ENCODE measurements at regions not wholly inside any gene's neighbourhood (a gene's known extent, or its start where the extent isn't known, plus 50 kb on each side); places are given as distances from the start of the nearest gene placed in this dataset.

DNA sequence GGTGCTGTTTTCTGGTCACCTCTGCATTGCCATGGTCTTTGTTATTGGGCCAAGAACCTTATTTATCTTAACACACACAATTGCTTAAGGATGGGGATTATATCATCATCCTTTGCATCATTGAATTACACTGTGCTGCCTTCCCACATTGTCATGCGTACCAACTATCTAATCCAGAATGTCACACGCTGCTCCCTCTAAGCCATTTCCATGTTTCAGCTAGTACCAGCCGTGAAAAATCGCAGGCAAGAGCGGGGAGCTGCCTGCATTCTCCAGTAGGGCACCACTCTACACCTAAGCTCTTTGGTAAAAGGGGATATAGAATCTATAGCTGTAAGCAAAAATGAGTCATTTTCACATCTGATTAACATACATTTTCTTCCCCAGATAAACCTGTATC lies 277.0 kb downstream of the PRL start:
- Mint-ChIP-seq H3K27ac (no peak overlapping the region), H3K4me1 (no peaks in the 10 kb centered on the region), H3K27me3 (ENCODE audit: low read depth in 3 of 3) (peaks cover 0 to 2% (median 0%) of the 10 kb centered on the region in 3 donors), H3K9me3 (peaks cover 0 to 11% (median 2%) of the 10 kb centered on the region in 6 donors), H3K4me3 (no peak overlapping the region), H3K36me3 (no peaks in the 10 kb centered on the region)
- no peak for DNase-seq

DNA sequence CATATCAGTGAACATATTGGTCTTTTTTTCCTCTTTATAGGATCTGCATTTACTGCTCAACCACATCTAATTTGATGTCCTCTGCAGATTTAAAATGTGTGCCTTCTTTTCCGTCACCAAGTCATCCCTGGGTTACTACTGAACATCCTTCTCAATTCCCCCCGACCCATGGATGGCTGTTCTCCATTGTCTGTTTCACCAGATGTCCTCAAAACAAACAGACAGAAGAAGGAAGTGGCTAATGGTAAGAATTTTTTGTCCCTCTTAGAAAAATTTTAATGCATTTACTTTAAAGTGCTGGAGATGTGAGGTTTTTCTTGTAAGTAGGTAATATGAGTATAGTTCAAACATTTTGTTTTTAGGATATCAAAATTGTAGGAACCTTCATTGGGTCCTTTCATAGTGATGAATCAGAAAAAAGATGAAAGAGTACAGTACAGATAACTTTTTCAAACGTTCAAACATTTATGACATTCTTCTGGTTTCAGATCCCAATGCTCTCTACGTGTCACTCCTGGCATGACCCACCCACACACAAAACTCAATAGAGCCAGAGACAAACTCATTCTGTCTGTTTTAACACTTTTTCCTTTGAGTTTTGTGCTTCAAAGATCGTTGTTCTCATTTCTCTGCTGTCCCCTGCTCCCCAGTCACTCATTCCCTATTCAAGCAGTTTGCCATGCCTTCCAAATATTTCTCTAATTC lies 276.4 kb downstream of the PRL start:
- Mint-ChIP-seq H3K36me3 (no peaks in the 10 kb centered on the region), H3K9me3 (peaks cover 0 to 11% (median 2%) of the 10 kb centered on the region in 6 donors)

DNA sequence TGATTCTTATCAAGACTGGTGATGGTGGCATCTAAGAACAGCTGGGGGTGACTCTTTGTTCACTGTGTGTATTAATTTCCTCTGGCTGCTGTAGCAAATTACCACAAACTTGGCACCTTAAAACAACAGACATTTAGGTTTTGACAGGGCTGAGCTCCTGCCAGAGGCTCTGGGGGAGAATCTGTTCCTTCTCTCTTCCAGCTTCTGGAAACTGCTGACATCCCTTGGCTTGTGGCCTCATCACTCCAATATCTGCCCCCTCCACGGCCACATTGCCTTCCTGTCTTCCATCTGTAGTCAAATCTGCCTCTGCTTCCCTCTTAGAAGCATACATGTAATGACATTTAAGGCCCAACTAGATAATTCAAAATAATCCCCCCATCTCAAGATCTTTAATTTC lies 274.9 kb downstream of the PRL start:
- H3K9me3 Mint-ChIP-seq = peaks cover 0 to 11% (median 2%) of the 10 kb centered on the region in 6 donors
- H3K4me1 Mint-ChIP-seq = no peaks in the 10 kb centered on the region
- peaks cover 0 to 2% (median 0%) of the 10 kb centered on the region in 3 donors for H3K27me3 Mint-ChIP-seq (ENCODE audit: low read depth in 3 of 3)
- H3K27ac Mint-ChIP-seq = no peak overlapping the region
- no peak overlapping the region for H3K4me3 Mint-ChIP-seq
- no peaks in the 10 kb centered on the region for H3K36me3 Mint-ChIP-seq
- DNase-seq = no peak

More for the DNA sequence above, 276.4 kb downstream of the PRL start:
- H3K4me1 Mint-ChIP-seq = no peaks in the 10 kb centered on the region
- H3K4me3 Mint-ChIP-seq = no peak overlapping the region
- peaks cover 0 to 2% (median 0%) of the 10 kb centered on the region in 3 donors for H3K27me3 Mint-ChIP-seq (ENCODE audit: low read depth in 3 of 3)
- H3K27ac Mint-ChIP-seq = no peak overlapping the region
- no peak for DNase-seq

DNA sequence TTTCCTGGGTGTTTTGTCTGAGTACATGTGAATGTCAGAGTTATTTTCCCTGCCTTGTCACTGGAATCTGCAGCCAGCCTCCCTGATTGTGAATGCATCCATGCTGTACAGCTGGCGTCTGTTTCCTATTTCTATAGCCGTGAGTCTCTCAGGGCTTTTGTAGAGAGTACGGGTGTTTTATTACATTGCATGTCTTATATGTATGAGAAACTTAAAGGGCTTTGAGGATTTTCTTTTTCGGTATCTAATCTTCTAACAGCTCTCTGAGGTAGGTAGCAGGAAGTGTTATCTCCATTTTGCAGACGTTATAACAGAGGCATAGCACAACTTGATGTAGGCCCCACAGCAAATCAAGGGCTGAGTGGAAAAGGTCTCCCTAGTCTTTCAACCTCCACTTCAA lies 272.9 kb downstream of the PRL start:
- no peak for DNase-seq
- H3K4me3 Mint-ChIP-seq = no peak overlapping the region
- peaks cover 0 to 2% (median 0%) of the 10 kb centered on the region in 3 donors for H3K27me3 Mint-ChIP-seq (ENCODE audit: low read depth in 3 of 3)
- H3K27ac Mint-ChIP-seq = no peak overlapping the region
- no peaks in the 10 kb centered on the region for H3K4me1 Mint-ChIP-seq
- H3K9me3 Mint-ChIP-seq = peaks cover 0 to 11% (median 2%) of the 10 kb centered on the region in 6 donors
- no peaks in the 10 kb centered on the region for H3K36me3 Mint-ChIP-seq

- Mint-ChIP-seq H3K4me3 (no peak overlapping the region), H3K36me3 (no peaks in the 10 kb centered on the region), H3K9me3 (peaks cover 0 to 11% (median 2%) of the 10 kb centered on the region in 6 donors), H3K4me1 (no peaks in the 10 kb centered on the region), H3K27me3 (ENCODE audit: low read depth in 3 of 3) (peaks cover 0 to 2% (median 0%) of the 10 kb centered on the region in 3 donors), H3K27ac (no peak overlapping the region)
- DNase-seq = no peak
Measured at GRCh38 chr6:22024973-22025467, 271.8 kb downstream of the PRL start.

GRCh38 chr6:22025468-22026163 lies 271.2 kb downstream of the PRL start:
- Mint-ChIP-seq H3K4me3 (no peak overlapping the region), H3K27ac (no peak overlapping the region)

DNA sequence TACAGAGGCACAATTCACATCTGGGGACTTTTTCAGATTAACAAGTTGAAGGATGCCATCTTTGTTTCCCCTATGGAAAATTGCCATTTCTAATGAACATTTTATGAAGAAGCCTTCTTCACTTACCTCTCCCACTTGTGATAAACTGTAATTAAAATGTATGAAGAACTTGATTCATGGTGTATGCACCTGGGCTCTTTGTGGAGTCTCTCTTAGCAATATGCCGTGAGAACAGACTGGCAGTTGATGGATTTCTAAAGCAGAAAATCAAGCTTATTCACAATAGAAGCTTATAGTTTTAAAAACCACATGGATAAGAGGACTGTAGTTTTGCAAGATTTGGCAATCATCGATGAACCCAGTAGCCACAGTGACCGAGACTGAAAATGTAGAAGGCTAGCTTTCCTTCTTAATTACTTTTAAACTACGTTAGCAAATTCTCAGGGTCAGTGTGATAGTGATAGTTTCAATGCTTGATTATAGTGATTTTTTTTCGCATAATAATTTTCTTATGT lies 270.6 kb downstream of the PRL start:
- Mint-ChIP-seq H3K4me3 (no peak overlapping the region), H3K9me3 (peaks cover 0 to 11% (median 2%) of the 10 kb centered on the region in 6 donors), H3K36me3 (no peaks in the 10 kb centered on the region), H3K4me1 (no peaks in the 10 kb centered on the region), H3K27ac (no peak overlapping the region), H3K27me3 (ENCODE audit: low read depth in 3 of 3) (peaks cover 0 to 2% (median 0%) of the 10 kb centered on the region in 3 donors)
- no peak for DNase-seq

More at GRCh38 chr6:22025468-22026163, 271.2 kb downstream of the PRL start:
- H3K27me3 Mint-ChIP-seq (ENCODE audit: low read depth in 3 of 3) = peaks cover 0 to 2% (median 0%) of the 10 kb centered on the region in 3 donors
- H3K36me3 Mint-ChIP-seq = no peaks in the 10 kb centered on the region
- peaks cover 0 to 11% (median 2%) of the 10 kb centered on the region in 6 donors for H3K9me3 Mint-ChIP-seq
- DNase-seq = peak in 1 of 3 donors; percentile 4
- no peaks in the 10 kb centered on the region for H3K4me1 Mint-ChIP-seq

GRCh38 chr6:22027040-22027725 lies 269.7 kb downstream of the PRL start:
- Mint-ChIP-seq H3K27ac (no peak overlapping the region), H3K36me3 (no peaks in the 10 kb centered on the region), H3K9me3 (peaks cover 0 to 8% (median 2%) of the 10 kb centered on the region in 6 donors), H3K4me3 (no peak overlapping the region), H3K4me1 (no peaks in the 10 kb centered on the region), H3K27me3 (ENCODE audit: low read depth in 3 of 3) (peaks cover 0 to 2% (median 0%) of the 10 kb centered on the region in 3 donors)
- no peak for DNase-seq

DNA sequence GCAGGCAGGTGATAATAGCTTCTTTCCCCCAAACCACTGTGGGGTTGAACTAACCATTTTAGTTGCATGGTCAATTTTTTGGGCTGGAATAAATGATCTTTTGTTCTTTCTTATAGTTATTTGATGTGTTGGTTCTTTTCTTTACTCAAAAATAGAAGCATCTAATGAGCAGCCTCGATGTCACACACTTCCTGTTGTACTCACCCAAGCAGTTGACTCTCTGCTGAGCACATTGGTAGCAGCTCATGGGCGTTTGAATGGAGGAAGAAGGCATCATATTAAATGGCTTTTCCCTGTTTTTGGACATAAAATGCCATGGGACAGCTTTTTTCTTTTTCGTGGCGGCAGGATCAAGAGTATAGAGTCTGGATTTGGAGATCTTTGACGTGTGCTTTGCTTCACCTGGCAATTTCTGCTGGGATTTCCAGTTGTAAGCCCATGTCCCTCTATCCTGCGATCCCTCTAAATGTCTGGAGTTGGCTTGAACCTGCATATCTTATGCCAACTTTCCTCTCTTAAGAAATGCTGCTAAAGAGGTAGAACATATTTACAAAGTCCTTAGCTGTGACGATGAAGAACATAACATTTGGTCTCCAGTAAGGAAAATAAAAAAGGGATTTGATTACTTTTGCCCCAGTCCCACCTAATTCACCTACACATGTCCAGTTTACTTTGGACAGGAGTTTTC lies 268.3 kb downstream of the PRL start:
- H3K4me1 Mint-ChIP-seq = no peaks in the 10 kb centered on the region
- H3K36me3 Mint-ChIP-seq = no peaks in the 10 kb centered on the region
- no peaks in the 10 kb centered on the region for H3K27me3 Mint-ChIP-seq (ENCODE audit: low read depth in 3 of 3)
- H3K9me3 Mint-ChIP-seq = peaks cover 0 to 5% (median 0%) of the 10 kb centered on the region in 6 donors
- H3K27ac Mint-ChIP-seq = no peak overlapping the region
- no peak overlapping the region for H3K4me3 Mint-ChIP-seq
- no peak for DNase-seq

GRCh38 chr6:22029171-22029570 lies 267.7 kb downstream of the PRL start:
- Mint-ChIP-seq H3K36me3 (no peaks in the 10 kb centered on the region), H3K27me3 (ENCODE audit: low read depth in 3 of 3) (no peaks in the 10 kb centered on the region), H3K4me3 (no peak overlapping the region), H3K4me1 (no peaks in the 10 kb centered on the region), H3K27ac (no peak overlapping the region), H3K9me3 (peaks cover 0 to 5% (median 0%) of the 10 kb centered on the region in 6 donors)
- no peak for DNase-seq

DNA sequence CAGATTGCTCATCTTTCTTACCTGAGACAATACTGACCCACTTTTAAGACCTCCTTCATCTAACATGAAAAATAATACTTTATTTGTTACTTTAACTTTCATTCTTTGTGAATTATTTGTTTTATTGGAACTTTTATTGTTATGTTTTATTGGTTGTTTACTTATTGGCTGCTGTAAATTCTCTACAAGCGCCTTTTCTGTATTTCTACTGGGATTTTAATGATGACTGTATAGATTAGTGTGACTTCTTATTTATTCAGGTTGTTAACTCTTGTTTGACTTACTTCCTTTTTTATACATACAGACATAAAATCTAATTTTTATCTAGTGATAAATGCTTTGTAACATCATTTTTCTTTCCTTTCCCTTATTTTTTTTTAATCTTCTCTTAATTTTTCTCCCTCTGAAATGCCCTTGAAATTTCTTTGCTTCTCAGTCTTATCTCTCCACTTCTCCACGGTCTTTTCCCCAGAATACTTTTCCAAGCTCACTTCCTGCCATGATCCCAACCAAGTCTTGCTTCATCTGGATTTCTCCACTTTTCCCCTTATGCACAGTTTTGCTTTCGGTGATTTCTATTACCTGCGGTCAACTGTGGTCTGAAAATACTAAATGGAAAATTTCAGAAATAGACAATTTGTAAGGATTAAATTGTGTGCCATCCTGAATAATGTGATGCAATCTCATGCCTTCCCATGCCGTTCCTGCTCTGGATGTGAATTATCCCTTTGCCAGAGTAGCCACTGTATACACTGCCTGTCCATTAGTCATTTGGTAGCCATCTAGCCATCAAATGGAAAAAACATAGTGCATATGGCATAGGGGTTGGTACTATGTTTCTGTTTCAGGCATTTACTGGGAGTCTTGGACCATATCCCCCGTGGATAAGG lies 265.9 kb downstream of the PRL start:
- Mint-ChIP-seq H3K9me3 (peaks cover 0 to 5% (median 0%) of the 10 kb centered on the region in 6 donors), H3K27me3 (ENCODE audit: low read depth in 3 of 3) (no peaks in the 10 kb centered on the region), H3K4me3 (no peak overlapping the region), H3K36me3 (no peaks in the 10 kb centered on the region), H3K27ac (no peak overlapping the region), H3K4me1 (no peaks in the 10 kb centered on the region)
- no peak for DNase-seq

DNA sequence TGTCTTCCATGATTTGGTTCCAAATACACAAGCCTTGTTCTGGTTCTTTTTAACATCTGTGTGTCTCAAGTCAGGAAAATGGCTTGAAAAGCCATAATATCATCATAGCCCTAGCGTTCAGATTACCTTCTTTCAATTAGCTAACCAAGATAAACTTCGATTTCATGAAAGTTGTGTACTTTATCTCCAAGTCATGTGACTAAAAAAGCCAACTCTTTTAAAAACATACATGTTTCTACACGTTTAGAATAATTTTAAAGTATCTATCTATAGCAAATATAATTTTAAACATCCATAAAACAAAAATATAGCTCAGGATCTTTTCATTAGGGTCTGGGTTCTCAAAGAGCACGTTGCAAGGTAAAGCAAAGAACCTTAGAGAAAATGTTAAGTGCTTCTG lies 261.1 kb downstream of the PRL start:
- no peaks in the 10 kb centered on the region for H3K36me3 Mint-ChIP-seq
- no peak overlapping the region for H3K4me3 Mint-ChIP-seq
- H3K27ac Mint-ChIP-seq = no peak overlapping the region
- no peaks in the 10 kb centered on the region for H3K4me1 Mint-ChIP-seq
- peaks cover 0 to 2% (median 0%) of the 10 kb centered on the region in 3 donors for H3K27me3 Mint-ChIP-seq (ENCODE audit: low read depth in 3 of 3)
- DNase-seq = no peak
- peaks cover 2 to 12% (median 4%) of the 10 kb centered on the region in 6 donors for H3K9me3 Mint-ChIP-seq

All from immature natural killer cell (primary cell).